Neural crest cell (in vitro differentiated cells): ENCODE measurements at regions not wholly inside any gene's neighbourhood (a gene's known extent, or its start where the extent isn't known, plus 50 kb on each side); places are given as distances from the start of the nearest gene placed in this dataset.
"Not testable (repeated sequence)": the region's sequence is repeated elsewhere in the genome, so short reads cannot be mapped to it uniquely, and the experiment has no call there.

ENCODE experiments used
- DNase-seq: peaks from one replicate; pipeline ENCODE4 v3.0.0; 2021; ENCODE audit warnings: low read depth, mixed read lengths, low spot score
- H3K27ac Mint-ChIP-seq: one replicate; pipeline ENCODE4 v1.8.0; 2021; ENCODE audit warnings: mild to moderate bottlenecking, mixed read lengths; ENCODE audit not compliant: unreplicated experiment
- H3K27me3 Mint-ChIP-seq: 2 replicates; pipeline ENCODE4 v1.8.0; 2021; ENCODE audit warnings: low read depth, mild to moderate bottlenecking, mixed read lengths
- H3K36me3 Mint-ChIP-seq: 2 replicates; pipeline ENCODE4 v1.8.0; 2021; ENCODE audit warnings: low read depth, mild to moderate bottlenecking, mixed read lengths
- H3K4me1 Mint-ChIP-seq: 2 replicates; pipeline ENCODE4 v1.8.0; 2021; ENCODE audit warnings: mixed read lengths
- H3K4me3 Mint-ChIP-seq: one replicate; pipeline ENCODE4 v1.8.0; 2021; ENCODE audit warnings: mild to moderate bottlenecking, mixed read lengths
- H3K9me3 Mint-ChIP-seq: 2 replicates; pipeline ENCODE4 v1.8.0; 2021; ENCODE audit warnings: mixed read lengths
- CTCF ChIP-seq: fragments of 200-600 bp; sonication (generic); conservative IDR thresholded peaks from 2 replicates; pipeline ENCODE4 v1.5.0; 2021; ENCODE audit warnings: antibody characterized with exemption, mild to moderate bottlenecking

GRCh38 chr9:43089337-43089736 is 905.9 kb downstream of the SPATA31A6 start:
- H3K36me3 Mint-ChIP-seq, H3K27ac Mint-ChIP-seq, H3K9me3 Mint-ChIP-seq, DNase-seq, H3K4me1 Mint-ChIP-seq, H3K4me3 Mint-ChIP-seq: not testable (repeated sequence)
- peaks cover 17% of the 10 kb centered on the region for H3K27me3 Mint-ChIP-seq

- not testable (repeated sequence) for DNase-seq, H3K36me3 Mint-ChIP-seq, H3K4me1 Mint-ChIP-seq, H3K9me3 Mint-ChIP-seq, H3K27me3 Mint-ChIP-seq, H3K4me3 Mint-ChIP-seq, H3K27ac Mint-ChIP-seq
Measured at GRCh38 chr9:43110376-43110775, 926.9 kb downstream of the SPATA31A6 start.

DNA sequence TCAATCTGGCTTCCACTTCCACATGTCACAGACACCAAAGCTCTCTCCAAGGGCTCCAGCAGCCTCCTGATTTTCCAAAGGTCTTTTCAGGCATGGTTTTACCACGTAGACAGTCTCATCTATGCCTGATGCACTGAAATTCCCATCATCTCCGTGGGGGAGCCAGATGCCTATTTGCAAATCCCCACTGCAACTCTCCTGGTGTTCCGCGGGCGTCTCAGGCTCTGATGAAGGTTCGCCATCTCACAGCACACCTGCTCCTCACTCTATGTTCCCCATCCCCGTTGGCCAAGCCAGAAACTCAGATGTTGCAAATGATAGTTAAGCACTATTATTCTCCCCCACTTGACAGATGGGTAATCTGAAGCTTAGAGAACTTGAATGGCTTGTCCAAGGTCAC is 929.4 kb downstream of the SPATA31A6 start:
- not testable (repeated sequence) for H3K4me3 Mint-ChIP-seq, H3K9me3 Mint-ChIP-seq, H3K36me3 Mint-ChIP-seq, H3K27me3 Mint-ChIP-seq, DNase-seq, H3K4me1 Mint-ChIP-seq, H3K27ac Mint-ChIP-seq

DNA sequence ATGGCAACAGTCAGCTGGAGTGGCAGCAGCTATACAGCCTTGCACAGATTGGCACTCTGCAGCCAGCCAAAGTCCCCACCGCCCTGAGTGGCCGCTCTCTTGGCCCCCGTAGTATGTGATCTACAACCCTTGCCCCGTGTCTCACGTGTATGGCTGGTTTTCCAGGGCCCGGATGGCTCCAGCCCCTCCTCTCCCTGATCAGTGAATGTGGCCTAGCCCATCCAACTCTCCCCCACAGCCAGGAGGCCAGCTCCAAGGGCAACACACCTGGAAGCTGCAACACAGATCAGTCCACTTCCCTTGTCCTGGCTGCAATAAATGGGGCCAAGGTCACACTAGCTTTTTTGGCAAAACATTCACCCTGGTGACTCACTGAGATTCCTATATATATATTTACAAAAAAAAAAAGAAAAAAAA is 932.4 kb downstream of the SPATA31A6 start:
- not testable (repeated sequence) for H3K4me1 Mint-ChIP-seq, H3K4me3 Mint-ChIP-seq, DNase-seq, H3K36me3 Mint-ChIP-seq, H3K9me3 Mint-ChIP-seq, H3K27ac Mint-ChIP-seq, H3K27me3 Mint-ChIP-seq

GRCh38 chr9:43118088-43118865 is 934.8 kb downstream of the SPATA31A6 start:
- not testable (repeated sequence) for H3K36me3 Mint-ChIP-seq, H3K4me1 Mint-ChIP-seq, H3K9me3 Mint-ChIP-seq, H3K4me3 Mint-ChIP-seq, H3K27me3 Mint-ChIP-seq, DNase-seq
- H3K27ac Mint-ChIP-seq, result peak overlapping the region; percentile 62

DNA sequence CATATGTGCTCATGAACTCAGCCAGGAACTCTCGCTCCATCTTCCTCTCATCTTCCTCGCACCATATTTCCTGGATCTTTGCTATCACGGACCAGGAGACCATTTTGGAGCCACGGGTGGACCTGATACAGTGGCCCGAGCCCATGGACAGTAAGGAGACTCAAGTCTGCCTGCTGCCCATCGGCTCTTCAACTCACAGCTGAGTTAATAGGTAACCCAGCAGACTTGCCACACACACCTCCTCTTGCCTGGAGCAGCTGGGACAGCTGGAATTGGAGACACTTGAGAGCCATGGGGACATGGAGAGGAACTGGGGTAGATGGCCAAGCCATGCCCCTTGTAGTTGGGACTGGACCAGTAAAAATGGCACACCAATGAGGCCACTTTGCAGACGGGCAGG is 936.1 kb downstream of the SPATA31A6 start:
- H3K36me3 Mint-ChIP-seq, H3K4me1 Mint-ChIP-seq, H3K4me3 Mint-ChIP-seq, H3K27me3 Mint-ChIP-seq, H3K27ac Mint-ChIP-seq, DNase-seq, H3K9me3 Mint-ChIP-seq: not testable (repeated sequence)

- H3K27me3 Mint-ChIP-seq, H3K9me3 Mint-ChIP-seq, H3K4me3 Mint-ChIP-seq, DNase-seq, H3K4me1 Mint-ChIP-seq, H3K36me3 Mint-ChIP-seq, H3K27ac Mint-ChIP-seq: not testable (repeated sequence)
Measured at GRCh38 chr9:43119978-43120377, 936.5 kb downstream of the SPATA31A6 start.

DNA sequence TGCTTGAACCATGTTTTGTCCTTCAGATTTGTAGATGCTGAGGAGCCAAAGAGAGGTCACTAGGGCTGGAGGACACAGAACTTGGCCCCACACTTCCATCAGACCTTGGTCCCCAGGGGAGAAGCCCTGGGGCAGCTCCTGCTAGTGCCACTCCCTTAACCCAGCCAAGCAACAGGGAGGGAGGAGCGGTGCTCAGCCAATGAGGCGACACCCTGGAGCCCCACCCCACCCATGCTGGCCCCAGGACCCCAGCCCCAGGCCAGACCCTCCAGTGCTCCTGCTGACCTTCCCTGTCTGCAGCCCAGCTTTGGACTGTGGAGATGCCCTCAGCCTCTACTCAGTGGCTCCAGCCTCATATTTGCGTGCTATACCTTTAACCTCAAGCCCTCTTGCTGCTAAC is 942.4 kb downstream of the SPATA31A6 start:
- not testable (repeated sequence) for DNase-seq, H3K9me3 Mint-ChIP-seq, H3K27me3 Mint-ChIP-seq, H3K4me3 Mint-ChIP-seq, H3K36me3 Mint-ChIP-seq, H3K27ac Mint-ChIP-seq, H3K4me1 Mint-ChIP-seq

GRCh38 chr9:43127026-43127775 is 943.7 kb downstream of the SPATA31A6 start:
- not testable (repeated sequence) for DNase-seq, H3K36me3 Mint-ChIP-seq, H3K27me3 Mint-ChIP-seq, H3K4me3 Mint-ChIP-seq, H3K9me3 Mint-ChIP-seq, H3K4me1 Mint-ChIP-seq
- peak overlapping the region; percentile 43 for H3K27ac Mint-ChIP-seq

DNA sequence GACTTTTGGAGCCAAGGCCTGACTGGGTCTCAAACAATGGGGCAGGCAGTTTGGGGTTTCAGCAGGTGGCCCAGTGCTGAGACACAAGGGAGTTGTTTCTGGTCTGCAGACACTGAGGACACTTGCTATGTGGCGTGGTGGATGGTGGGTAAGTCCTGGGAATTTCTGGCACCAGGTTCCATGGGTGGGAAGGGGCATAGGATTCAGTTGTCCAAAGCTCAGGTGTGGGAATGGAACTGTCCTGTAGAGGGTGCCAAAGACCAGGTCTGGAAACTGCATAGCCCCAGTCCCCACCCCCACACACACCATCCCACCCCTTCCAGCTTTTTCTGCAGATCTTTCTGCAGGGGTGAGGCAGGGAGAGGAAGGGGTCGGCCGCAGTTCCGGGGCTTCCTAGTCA is 944.5 kb downstream of the SPATA31A6 start:
- not testable (repeated sequence) for H3K4me3 Mint-ChIP-seq, H3K4me1 Mint-ChIP-seq, H3K27me3 Mint-ChIP-seq, H3K27ac Mint-ChIP-seq, H3K9me3 Mint-ChIP-seq, DNase-seq, H3K36me3 Mint-ChIP-seq
- peak; percentile 43 for TF ChIP-seq CTCF

DNA sequence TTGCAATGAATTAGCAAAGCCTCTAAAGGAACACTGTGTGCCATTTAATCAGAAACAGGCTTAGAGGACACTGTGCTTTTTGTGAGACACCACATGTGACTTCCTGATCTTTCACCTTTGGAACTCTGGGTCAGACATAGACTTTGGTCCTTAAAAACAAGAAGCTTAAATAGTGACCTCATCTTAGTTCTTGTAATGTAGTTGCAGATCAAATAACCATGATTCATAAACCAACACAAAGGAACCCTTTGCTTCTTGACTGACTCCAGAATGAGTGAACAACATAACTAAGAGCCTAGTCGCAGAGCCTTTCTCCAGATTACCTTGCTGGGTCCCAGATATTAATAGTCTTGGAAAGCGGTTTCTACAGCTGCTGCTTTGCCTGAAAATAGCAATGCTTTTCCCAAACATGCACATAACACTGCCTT is 947.3 kb downstream of the SPATA31A6 start:
- H3K9me3 Mint-ChIP-seq, H3K36me3 Mint-ChIP-seq, H3K4me1 Mint-ChIP-seq, H3K27me3 Mint-ChIP-seq, DNase-seq: not testable (repeated sequence)
- peak overlapping the region; percentile 50 for H3K27ac Mint-ChIP-seq
- peak overlapping the region; percentile 35 for H3K4me3 Mint-ChIP-seq

DNA sequence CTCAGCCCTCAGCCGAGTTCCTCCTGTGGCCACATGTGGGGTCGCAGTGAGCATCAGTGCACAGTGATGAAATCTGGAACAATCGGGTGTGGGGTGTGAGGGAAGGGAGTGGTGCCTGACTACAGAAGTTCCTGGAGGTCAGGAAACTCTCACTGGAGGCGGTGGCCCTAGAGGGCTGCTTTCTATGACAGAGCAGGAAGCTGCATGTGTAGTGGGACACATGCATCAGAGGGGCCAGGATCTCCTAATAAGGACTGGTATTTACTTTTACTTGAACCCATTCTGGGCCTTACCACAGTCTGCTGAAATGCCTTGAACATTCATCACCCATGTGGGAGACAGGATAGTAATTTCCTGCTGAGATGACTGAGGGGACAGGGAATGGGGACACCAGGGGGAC is 952.0 kb downstream of the SPATA31A6 start:
- not testable (repeated sequence) for H3K27ac Mint-ChIP-seq, H3K27me3 Mint-ChIP-seq, DNase-seq, H3K4me3 Mint-ChIP-seq, H3K9me3 Mint-ChIP-seq, H3K4me1 Mint-ChIP-seq, H3K36me3 Mint-ChIP-seq

- H3K4me1 Mint-ChIP-seq, H3K27ac Mint-ChIP-seq, H3K36me3 Mint-ChIP-seq, H3K4me3 Mint-ChIP-seq, H3K27me3 Mint-ChIP-seq, DNase-seq, H3K9me3 Mint-ChIP-seq: not testable (repeated sequence)
Measured at GRCh38 chr9:43138909-43139308, 955.5 kb downstream of the SPATA31A6 start.
